ENCODE measurements at regions not wholly inside any gene's neighbourhood (a gene's known extent, or its start where the extent isn't known, plus 50 kb on each side); places are given as distances from the start of the nearest gene placed in this dataset.

GRCh38 chr5:86137297-86137696, 480.4 kb upstream of the COX7C start:
- TF ChIP-seq RFX1 (IDR thresholded peaks at IDR 0.05) (no peak), POLR2A (conservative IDR thresholded peaks at IDR 0.05) (no peak), PRDM10 (IDR thresholded peaks at IDR 0.05; ENCODE audit: partially characterized antibody) (no peak), CTCF (IDR thresholded peaks at IDR 0.05 in 2 of 3, conservative IDR thresholded peaks at IDR 0.05 in 1 of 3; ENCODE audit: insufficient read depth in 2 of 3, low read depth in 1 of 3, low read length in 3 of 3) (no peak), ZBTB2 (IDR thresholded peaks at IDR 0.05) (no peak)
